ENCODE measurements at regions not wholly inside any gene's neighbourhood (a gene's known extent, or its start where the extent isn't known, plus 50 kb on each side); places are given as distances from the start of the nearest gene placed in this dataset.

- TF ChIP-seq CTCF (IDR thresholded peaks at IDR 0.05) (no peak), ZMAT4 (CRISPR knock-in tag; IDR thresholded peaks at IDR 0.05) (no peak), CREB1 (CRISPR knock-in tag; IDR thresholded peaks at IDR 0.05) (no peak), JUN (CRISPR knock-in tag; IDR thresholded peaks at IDR 0.05) (no peak)
Observed at GRCh38 chr1:56356376-56356990, 222.9 kb downstream of the PLPP3 start.
